KOPT-K1 (cell line): ENCODE measurements at regions not wholly inside any gene's neighbourhood (a gene's known extent, or its start where the extent isn't known, plus 50 kb on each side); places are given as distances from the start of the nearest gene placed in this dataset.
A peak's percentile ranks its signal among the peaks of the same experiment; 100 is the strongest.

ENCODE experiments used
- H3K27ac ChIP-seq: fragments of 200-600 bp; sonication (generic); 2 replicates; pipeline ENCODE4 v1.5.1; 2016; ENCODE audit warnings: antibody characterized with exemption, mild to moderate bottlenecking, low read depth, low read length; ENCODE audit not compliant: poor library complexity, severe bottlenecking
- H3K36me3 ChIP-seq: fragments of 200-600 bp; sonication (generic); 2 replicates; pipeline ENCODE4 v1.5.1; 2017; ENCODE audit warnings: antibody characterized with exemption, mild to moderate bottlenecking, low read length, moderate library complexity; ENCODE audit not compliant: insufficient read depth
- H3K9me3 ChIP-seq: fragments of 200-600 bp; sonication (generic); 2 replicates; pipeline ENCODE4 v1.5.1; 2017; ENCODE audit warnings: antibody characterized with exemption, low read length, mild to moderate bottlenecking; ENCODE audit not compliant: insufficient read depth, poor library complexity, severe bottlenecking

- Histone ChIP-seq H3K27ac (no peak overlapping the region), H3K36me3 (no peaks in the 10 kb centered on the region), H3K9me3 (no peaks in the 10 kb centered on the region)
These were observed 119.4 kb upstream of the SORBS2 start for GRCh38 chr4:185931375-185931774.

DNA sequence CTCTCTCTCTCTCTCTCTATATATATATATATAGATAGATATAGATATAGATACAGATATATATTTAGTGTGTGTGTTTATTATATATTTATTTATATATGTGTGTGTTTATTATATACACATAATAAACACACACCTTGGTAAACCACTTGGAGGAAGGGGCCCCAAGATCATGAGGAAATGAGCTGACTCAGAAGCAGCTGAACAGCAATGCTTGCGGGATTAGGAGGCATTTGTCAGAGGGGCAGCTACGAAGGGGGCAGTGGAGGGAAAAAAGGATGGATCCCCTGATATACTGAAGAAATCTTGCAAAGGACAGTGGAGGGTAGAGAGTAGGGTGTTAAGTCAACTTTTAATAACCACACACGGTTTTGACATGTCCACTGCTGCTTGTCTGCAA lies 120.0 kb upstream of the SORBS2 start:
- no peaks in the 10 kb centered on the region for H3K36me3 ChIP-seq
- no peaks in the 10 kb centered on the region for H3K9me3 ChIP-seq
- peak overlapping the region; percentile 58 for H3K27ac ChIP-seq

- Histone ChIP-seq H3K9me3 (no peaks in the 10 kb centered on the region), H3K27ac (peak overlapping the region; percentile 58), H3K36me3 (no peaks in the 10 kb centered on the region)
These were observed 120.5 kb upstream of the SORBS2 start for GRCh38 chr4:185932491-185932890.

DNA sequence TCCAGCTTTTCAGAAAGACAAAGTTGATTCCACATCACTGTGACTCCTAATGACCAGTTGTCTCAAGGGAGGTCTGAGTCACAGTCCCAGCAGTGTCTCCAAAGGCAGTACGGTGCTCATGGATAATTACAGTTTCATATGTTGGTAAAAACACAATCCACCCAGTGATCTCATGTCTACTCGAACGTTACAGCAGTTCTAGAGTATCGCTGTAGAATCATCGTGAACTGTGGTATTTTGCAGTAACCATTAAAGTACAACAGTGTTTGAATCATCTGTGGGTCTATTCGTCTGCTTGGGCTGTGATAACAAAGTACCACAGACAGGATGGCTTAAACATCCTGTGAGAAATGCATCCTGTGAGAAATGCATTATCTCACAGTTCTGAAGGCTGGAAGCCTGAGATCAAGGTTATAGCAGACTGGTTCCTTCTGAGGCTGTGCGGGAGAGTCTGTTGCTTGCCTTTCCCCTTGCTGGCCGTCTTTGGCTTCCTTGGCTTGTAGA lies 121.1 kb upstream of the SORBS2 start:
- H3K27ac ChIP-seq: peak overlapping the region; percentile 58
- no peaks in the 10 kb centered on the region for H3K9me3 ChIP-seq
- H3K36me3 ChIP-seq: no peaks in the 10 kb centered on the region

- Histone ChIP-seq H3K27ac (no peak overlapping the region), H3K36me3 (no peaks in the 10 kb centered on the region), H3K9me3 (no peaks in the 10 kb centered on the region)
These were observed 124.8 kb upstream of the SORBS2 start for GRCh38 chr4:185936650-185937376.

GRCh38 chr4:185938654-185939053 lies 126.7 kb upstream of the SORBS2 start:
- H3K9me3 ChIP-seq: no peaks in the 10 kb centered on the region

DNA sequence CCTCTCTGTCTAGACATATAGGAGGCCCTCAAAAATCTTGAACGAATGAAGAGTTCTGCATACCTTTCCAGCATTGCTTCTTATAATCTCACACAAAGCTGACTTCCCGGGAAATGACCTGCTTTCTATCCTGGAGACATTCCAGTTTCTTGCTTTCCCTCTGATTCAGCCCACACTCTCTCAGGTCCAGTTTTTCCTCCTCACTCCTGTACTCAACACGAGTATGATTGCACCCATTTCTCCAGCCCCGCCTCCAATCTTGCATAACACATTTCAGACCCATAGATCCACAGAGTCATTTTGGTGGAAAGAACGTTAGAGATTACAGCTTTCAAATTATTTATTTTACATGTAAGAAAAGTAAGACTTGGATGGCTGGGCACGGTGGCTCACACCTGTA lies 127.5 kb upstream of the TLR3 start:
- Histone ChIP-seq H3K27ac (no peak overlapping the region), H3K36me3 (no peaks in the 10 kb centered on the region), H3K9me3 (no peaks in the 10 kb centered on the region)

More at GRCh38 chr4:185938654-185939053, 126.7 kb upstream of the SORBS2 start:
- no peak overlapping the region for H3K27ac ChIP-seq
- H3K36me3 ChIP-seq: no peaks in the 10 kb centered on the region

DNA sequence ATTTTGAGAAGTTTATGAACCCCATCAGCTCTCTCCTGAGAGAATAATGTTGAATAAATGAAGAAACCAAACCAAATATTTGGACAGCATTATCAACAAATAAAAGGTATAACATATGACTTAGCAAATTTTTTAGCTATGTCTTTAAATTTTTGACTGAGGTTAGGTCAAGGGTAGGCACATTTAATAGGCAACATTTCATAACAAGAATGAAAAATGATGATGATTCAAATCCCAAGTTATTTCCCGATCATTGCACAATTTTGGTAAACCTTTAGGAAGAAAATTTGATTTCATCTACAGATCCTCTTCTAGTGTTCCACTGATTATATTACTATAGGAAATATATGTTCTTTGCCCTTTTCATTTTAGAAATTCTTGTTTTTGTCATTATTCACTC lies 123.7 kb upstream of the TLR3 start:
- H3K27ac ChIP-seq: no peak overlapping the region
- no peaks in the 10 kb centered on the region for H3K36me3 ChIP-seq
- no peaks in the 10 kb centered on the region for H3K9me3 ChIP-seq

DNA sequence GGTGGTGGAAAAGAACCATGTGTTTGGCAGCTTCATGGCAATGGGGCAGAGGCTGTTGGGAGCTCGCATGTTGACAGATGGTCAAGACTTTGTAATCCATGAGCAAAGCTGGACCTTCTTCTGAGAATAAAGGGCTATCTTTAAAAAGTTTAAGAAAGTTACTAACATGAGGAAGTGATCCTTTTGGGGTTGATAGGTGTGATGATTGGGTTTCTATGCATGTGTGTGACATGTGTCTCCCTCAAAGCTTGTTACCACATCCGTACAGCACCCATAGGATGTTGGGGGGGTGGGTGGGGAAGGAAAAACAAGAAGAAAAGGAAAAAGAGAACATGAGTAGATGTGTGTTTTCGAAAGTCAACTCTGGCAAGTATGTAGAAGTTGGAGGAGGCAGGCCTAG lies 123.0 kb upstream of the TLR3 start:
- no peak overlapping the region for H3K27ac ChIP-seq
- H3K36me3 ChIP-seq: no peaks in the 10 kb centered on the region
- H3K9me3 ChIP-seq: no peaks in the 10 kb centered on the region

DNA sequence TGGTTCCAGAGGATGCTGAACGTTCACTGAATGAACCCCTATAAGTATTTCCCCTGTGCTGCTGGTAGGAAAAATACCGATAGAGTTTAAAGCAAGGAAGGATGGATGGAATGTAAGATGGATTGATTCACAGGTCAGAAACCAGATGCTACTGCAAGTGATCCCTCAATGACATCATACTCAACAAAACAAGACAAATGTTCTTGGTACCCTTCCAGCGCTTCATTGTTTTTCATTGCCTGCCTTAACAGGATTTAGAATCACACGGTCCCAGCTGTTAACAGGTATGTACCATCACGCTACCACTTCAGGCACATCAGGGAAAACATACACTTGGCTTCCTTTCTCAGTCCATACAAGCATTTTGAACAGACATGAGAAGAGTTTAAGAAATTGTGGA lies 118.1 kb upstream of the TLR3 start:
- Histone ChIP-seq H3K36me3 (no peaks in the 10 kb centered on the region), H3K9me3 (no peaks in the 10 kb centered on the region), H3K27ac (no peak overlapping the region)

GRCh38 chr4:185955151-185955770 lies 113.7 kb upstream of the TLR3 start:
- Histone ChIP-seq H3K9me3 (peaks cover 4% of the 10 kb centered on the region), H3K27ac (no peak overlapping the region), H3K36me3 (no peaks in the 10 kb centered on the region)

DNA sequence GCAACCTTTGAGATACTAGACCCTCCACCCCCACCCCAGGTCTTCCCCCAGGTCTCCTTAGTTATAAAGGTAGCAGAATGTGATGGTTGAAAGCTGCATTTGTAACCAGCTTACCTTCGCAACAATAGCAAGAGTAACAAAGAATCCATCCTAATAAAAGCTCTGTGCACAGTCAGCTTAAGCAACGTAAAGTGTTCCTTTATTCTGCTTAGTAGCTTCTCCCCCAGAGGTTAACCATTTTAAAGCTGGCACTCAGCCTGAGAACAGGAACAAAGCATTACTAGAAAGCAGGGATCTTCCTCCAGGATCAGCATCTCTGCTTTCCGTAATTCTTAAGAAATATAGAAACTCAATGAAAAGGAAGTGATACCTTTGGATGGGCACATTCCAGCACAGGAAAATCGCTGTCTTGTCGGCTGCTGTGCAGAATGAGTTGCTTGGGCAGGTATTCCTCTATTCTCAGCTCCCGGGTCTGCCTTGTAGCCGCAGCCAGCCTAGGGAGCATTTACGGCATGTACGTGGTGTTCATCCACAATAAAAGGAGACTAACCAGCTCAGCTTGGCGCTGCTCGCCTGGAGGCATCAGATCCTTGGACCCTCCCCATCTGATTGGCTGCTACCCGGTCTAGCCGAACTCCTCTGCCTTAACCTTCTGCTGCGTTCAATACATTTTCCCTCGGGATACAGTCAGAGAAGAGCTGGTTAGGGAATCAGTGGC lies 113.0 kb upstream of the TLR3 start:
- Histone ChIP-seq H3K27ac (no peak overlapping the region), H3K36me3 (no peaks in the 10 kb centered on the region), H3K9me3 (peaks cover 11% of the 10 kb centered on the region)

DNA sequence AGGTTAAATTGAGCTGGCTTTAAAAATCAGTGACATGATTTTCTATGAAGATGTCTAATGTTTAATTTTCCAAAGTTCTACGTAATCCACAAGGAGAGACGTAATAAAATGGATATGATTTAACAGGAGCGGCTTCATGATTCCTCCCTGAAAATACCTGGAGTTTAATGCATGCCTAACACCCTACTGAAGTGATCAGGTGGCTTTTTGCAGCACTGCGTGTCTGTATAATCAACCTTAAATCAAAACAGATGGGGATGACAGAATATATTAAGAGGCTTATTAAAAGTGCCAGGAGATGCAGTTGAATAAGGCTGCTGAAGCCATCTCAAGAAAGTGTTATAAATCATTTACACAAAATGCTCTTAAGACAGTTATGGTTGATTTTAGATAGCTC lies 112.4 kb upstream of the TLR3 start:
- Histone ChIP-seq H3K36me3 (no peaks in the 10 kb centered on the region), H3K9me3 (peaks cover 12% of the 10 kb centered on the region), H3K27ac (no peak overlapping the region)

DNA sequence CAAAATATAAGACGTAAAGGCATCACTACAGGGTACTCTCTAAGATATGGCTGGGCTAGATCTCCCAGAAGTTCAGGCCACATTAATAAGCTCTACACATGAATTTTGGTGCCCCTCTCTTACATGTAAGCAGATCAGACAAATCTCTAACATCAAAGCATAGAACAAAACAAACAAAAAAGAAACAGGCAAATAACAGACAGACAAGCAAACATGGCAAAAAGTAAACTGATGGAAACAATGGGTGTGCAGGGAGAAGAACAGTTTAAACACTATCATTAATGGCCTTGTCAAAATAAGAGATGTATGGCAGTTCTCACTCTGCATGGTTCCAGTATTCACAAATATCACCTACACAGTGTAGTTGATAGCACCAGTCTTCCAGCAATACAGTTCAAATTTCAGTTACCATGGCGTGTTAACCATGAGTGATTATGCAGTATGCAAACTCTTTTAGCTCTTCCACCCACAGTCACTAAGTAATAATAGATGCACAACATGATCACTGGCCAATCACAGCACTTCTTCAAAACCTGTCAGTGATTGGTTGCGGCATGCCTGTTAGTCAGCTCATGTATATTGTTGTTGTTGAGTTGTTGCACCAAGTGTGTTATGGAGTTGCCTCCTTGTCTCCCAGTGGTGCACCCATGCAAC lies 110.7 kb upstream of the TLR3 start:
- Histone ChIP-seq H3K36me3 (no peaks in the 10 kb centered on the region), H3K9me3 (peaks cover 12% of the 10 kb centered on the region), H3K27ac (no peak overlapping the region)
